ENCODE measurements at regions not wholly inside any gene's neighbourhood (a gene's known extent, or its start where the extent isn't known, plus 50 kb on each side); places are given as distances from the start of the nearest gene placed in this dataset.

GRCh38 chr2:41942278-41942677 lies 105.5 kb upstream of the PKDCC start:
- Histone ChIP-seq H3K27me3 (ENCODE audit: insufficient read depth, low read depth, severe bottlenecking) (no peaks in the 10 kb centered on the region), H3K27ac (no peak overlapping the region), H3K4me3 (ENCODE audit: low read depth, low read length) (no peak overlapping the region), H3K9me3 (ENCODE audit: severe bottlenecking) (no peaks in the 10 kb centered on the region), H3K36me3 (no peaks in the 10 kb centered on the region)
- TF ChIP-seq, protein P1, sequence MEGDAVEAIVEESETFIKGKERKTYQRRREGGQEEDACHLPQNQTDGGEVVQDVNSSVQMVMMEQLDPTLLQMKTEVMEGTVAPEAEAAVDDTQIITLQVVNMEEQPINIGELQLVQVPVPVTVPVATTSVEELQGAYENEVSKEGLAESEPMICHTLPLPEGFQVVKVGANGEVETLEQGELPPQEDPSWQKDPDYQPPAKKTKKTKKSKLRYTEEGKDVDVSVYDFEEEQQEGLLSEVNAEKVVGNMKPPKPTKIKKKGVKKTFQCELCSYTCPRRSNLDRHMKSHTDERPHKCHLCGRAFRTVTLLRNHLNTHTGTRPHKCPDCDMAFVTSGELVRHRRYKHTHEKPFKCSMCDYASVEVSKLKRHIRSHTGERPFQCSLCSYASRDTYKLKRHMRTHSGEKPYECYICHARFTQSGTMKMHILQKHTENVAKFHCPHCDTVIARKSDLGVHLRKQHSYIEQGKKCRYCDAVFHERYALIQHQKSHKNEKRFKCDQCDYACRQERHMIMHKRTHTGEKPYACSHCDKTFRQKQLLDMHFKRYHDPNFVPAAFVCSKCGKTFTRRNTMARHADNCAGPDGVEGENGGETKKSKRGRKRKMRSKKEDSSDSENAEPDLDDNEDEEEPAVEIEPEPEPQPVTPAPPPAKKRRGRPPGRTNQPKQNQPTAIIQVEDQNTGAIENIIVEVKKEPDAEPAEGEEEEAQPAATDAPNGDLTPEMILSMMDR (IDR thresholded peaks at IDR 0.05; ENCODE audit: low read depth, low read length) = no peak
- DNase-seq = no peak

GRCh38 chr2:41943159-41943558 lies 104.7 kb upstream of the PKDCC start:
- TF ChIP-seq, protein P1 (IDR thresholded peaks at IDR 0.05; ENCODE audit: low read depth, low read length) = no peak
- Histone ChIP-seq H3K36me3 (no peaks in the 10 kb centered on the region), H3K27ac (no peak overlapping the region), H3K4me3 (ENCODE audit: low read depth, low read length) (no peak overlapping the region), H3K9me3 (ENCODE audit: severe bottlenecking) (no peaks in the 10 kb centered on the region), H3K27me3 (ENCODE audit: insufficient read depth, low read depth, severe bottlenecking) (peaks cover 3% of the 10 kb centered on the region)
- DNase-seq = no peak

DNA sequence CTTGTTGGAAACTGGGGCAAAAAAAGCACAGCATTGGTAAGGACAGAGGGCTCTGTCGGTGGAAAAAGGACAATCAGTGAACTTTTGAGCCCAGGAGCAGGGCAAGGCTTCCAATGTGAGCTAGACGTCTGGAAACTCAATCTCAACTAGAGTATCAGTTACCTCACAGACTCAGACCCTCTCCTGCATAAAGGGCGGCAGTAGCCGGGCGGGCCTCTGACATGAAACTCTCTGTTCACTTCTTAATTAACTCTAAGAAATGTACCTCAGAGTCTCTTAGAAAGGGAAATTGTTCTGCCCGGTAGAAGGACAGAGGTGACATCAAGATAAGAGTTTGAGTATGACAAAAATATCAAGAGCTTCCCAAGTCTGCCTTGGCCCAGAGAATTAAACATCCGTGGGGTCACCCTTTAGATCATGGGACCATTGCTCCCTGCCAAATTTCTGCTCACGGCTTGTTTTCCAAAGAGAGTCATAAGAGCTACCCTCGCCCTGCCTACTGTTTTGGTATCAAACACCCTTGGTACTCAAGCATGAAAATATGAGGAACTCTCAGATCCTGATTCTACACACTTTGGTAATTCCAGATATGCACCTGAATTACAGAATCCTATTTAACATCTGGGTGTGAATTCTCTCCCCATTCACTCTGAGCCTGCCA lies 103.5 kb upstream of the PKDCC start:
- no peak for DNase-seq
- Histone ChIP-seq H3K9me3 (ENCODE audit: severe bottlenecking) (no peaks in the 10 kb centered on the region), H3K4me3 (ENCODE audit: low read depth, low read length) (no peak overlapping the region), H3K27me3 (ENCODE audit: insufficient read depth, low read depth, severe bottlenecking) (peaks cover 3% of the 10 kb centered on the region), H3K36me3 (no peaks in the 10 kb centered on the region), H3K27ac (no peak overlapping the region)
- TF ChIP-seq, protein P1 (IDR thresholded peaks at IDR 0.05; ENCODE audit: low read depth, low read length) = no peak

DNA sequence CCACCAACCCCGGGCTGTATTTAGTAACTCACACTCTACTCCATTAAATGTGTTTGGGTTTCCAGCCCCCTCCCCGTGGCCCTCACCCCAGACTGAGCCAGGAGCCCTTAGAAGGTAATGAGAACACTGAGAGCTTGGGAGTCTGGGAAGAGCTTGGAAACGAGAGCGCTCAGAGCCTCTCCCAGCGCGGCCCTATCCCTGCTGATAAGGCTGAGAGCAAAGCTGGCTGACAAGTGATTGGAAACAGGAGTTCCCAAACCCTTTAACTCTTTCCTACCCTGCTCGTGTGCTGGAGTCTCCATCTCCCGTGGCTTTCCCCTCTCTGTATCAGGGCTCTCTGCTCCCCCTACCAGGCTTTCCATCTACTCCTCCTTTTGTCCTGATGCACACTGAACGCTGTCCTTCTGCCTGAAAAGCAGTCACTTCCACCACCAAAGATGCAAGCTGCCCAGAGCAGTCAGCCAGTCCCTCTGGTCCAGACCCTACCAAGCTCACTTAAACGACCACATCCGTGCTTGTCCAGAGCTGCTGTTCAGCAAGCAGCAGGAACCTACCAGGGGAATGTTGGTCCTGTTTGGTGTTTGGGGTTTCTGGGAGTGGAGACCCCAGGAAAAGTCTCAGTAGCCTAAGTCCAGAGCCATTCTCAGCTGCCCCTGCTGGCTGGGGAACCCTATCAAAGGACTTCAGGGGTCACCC lies 100.0 kb upstream of the PKDCC start:
- Histone ChIP-seq H3K36me3 (no peaks in the 10 kb centered on the region), H3K27me3 (ENCODE audit: insufficient read depth, low read depth, severe bottlenecking) (peaks cover 3% of the 10 kb centered on the region), H3K9me3 (ENCODE audit: severe bottlenecking) (no peaks in the 10 kb centered on the region), H3K27ac (no peak overlapping the region), H3K4me3 (ENCODE audit: low read depth, low read length) (no peak overlapping the region)
- TF ChIP-seq, protein P1 (IDR thresholded peaks at IDR 0.05; ENCODE audit: low read depth, low read length) = no peak
- DNase-seq = peak; percentile 36

GRCh38 chr2:41948397-41948763 lies 99.4 kb upstream of the PKDCC start:
- no peak overlapping the region for H3K27ac ChIP-seq

More at GRCh38 chr2:41948397-41948763, 99.4 kb upstream of the PKDCC start:
- H3K36me3 ChIP-seq = no peaks in the 10 kb centered on the region
- peak; percentile 81 for DNase-seq
- TF ChIP-seq, protein P1 (IDR thresholded peaks at IDR 0.05; ENCODE audit: low read depth, low read length) = no peak
- no peak overlapping the region for H3K4me3 ChIP-seq (ENCODE audit: low read depth, low read length)
- H3K27me3 ChIP-seq (ENCODE audit: insufficient read depth, low read depth, severe bottlenecking) = peaks cover 3% of the 10 kb centered on the region
- no peaks in the 10 kb centered on the region for H3K9me3 ChIP-seq (ENCODE audit: severe bottlenecking)
